HAP-1 (cell line): ENCODE measurements at regions not wholly inside any gene's neighbourhood (a gene's known extent, or its start where the extent isn't known, plus 50 kb on each side); places are given as distances from the start of the nearest gene placed in this dataset.
A peak's percentile ranks its signal among the peaks of the same experiment; 100 is the strongest.

Source experiments
- DNase-seq, 2 experiments: peaks; one replicate each; pipeline ENCODE4 v3.0.0-alpha.2; 2016 to 2020; ENCODE audit warnings: low spot score in 2 of 2
- H3K27me3 ChIP-seq: fragments of 250-450 bp; sonication (Bioruptor Pico); 2 replicates; pipeline ENCODE4 v1.5.1; 2020; ENCODE audit warnings: low read depth, mild to moderate bottlenecking, moderate library complexity
- H3K36me3 ChIP-seq: fragments of 250-450 bp; sonication (Bioruptor Pico); replicated peaks from 2 replicates; pipeline ENCODE4 v1.5.1; 2020; ENCODE audit warnings: mild to moderate bottlenecking
- H3K4me1 ChIP-seq: fragments of 250-450 bp; sonication (Bioruptor Pico); 2 replicates; pipeline ENCODE4 v1.5.1; 2020; ENCODE audit warnings: mild to moderate bottlenecking
- H3K4me3 ChIP-seq: fragments of 250-450 bp; sonication (Bioruptor Pico); 2 replicates; pipeline ENCODE4 v1.5.1; 2020; ENCODE audit warnings: mild to moderate bottlenecking, moderate library complexity
- H3K9me3 ChIP-seq: fragments of 250-450 bp; sonication (Bioruptor Pico); 2 replicates; pipeline ENCODE4 v1.5.1; 2020; ENCODE audit warnings: mild to moderate bottlenecking, moderate library complexity
- in situ Hi-C: fragments of 300-500 bp; cut with MboI; formaldehyde crosslinking; loops from 3 replicates; pipeline ENCODE4 v1.14.3; 2020; ENCODE audit warnings: low sequenced_read_pairs, inconsistent platforms, mixed read lengths

GRCh38 chr2:59458800-59459199 is 1094.7 kb downstream of the BCL11A start:
- no peak for DNase-seq
- Histone ChIP-seq H3K27me3 (no peaks in the 10 kb centered on the region), H3K9me3 (no peaks in the 10 kb centered on the region), H3K36me3 (no peaks in the 10 kb centered on the region), H3K4me3 (no peak overlapping the region), H3K4me1 (no peaks in the 10 kb centered on the region)
- in situ Hi-C loops: no loop called here

GRCh38 chr2:59456285-59456684 is 1097.2 kb downstream of the BCL11A start:
- no peaks in the 10 kb centered on the region for H3K27me3 ChIP-seq
- H3K4me1 ChIP-seq: no peaks in the 10 kb centered on the region
- in situ Hi-C loops: no loop called here
- no peak for DNase-seq
- no peaks in the 10 kb centered on the region for H3K9me3 ChIP-seq
- no peaks in the 10 kb centered on the region for H3K36me3 ChIP-seq
- H3K4me3 ChIP-seq: no peak overlapping the region

GRCh38 chr2:59449274-59449673 is 1104.2 kb downstream of the BCL11A start:
- in situ Hi-C loops: no loop called here
- no peak overlapping the region for H3K4me3 ChIP-seq
- no peaks in the 10 kb centered on the region for H3K27me3 ChIP-seq
- no peaks in the 10 kb centered on the region for H3K9me3 ChIP-seq
- H3K4me1 ChIP-seq: no peaks in the 10 kb centered on the region
- DNase-seq: no peak
- H3K36me3 ChIP-seq: no peaks in the 10 kb centered on the region

GRCh38 chr2:59440491-59440890 is 1113.0 kb downstream of the BCL11A start:
- Histone ChIP-seq H3K27me3 (no peaks in the 10 kb centered on the region), H3K4me3 (no peak overlapping the region), H3K36me3 (no peaks in the 10 kb centered on the region), H3K4me1 (no peaks in the 10 kb centered on the region), H3K9me3 (no peaks in the 10 kb centered on the region)
- in situ Hi-C loops: no loop called here
- DNase-seq: no peak

GRCh38 chr2:59435635-59436034 is 1117.8 kb downstream of the BCL11A start:
- no peak overlapping the region for H3K4me3 ChIP-seq
- in situ Hi-C loops: no loop called here
- no peaks in the 10 kb centered on the region for H3K27me3 ChIP-seq
- no peaks in the 10 kb centered on the region for H3K4me1 ChIP-seq
- H3K9me3 ChIP-seq: no peaks in the 10 kb centered on the region
- no peak for DNase-seq
- no peaks in the 10 kb centered on the region for H3K36me3 ChIP-seq

- no peaks in the 10 kb centered on the region for H3K4me1 ChIP-seq
- no peaks in the 10 kb centered on the region for H3K36me3 ChIP-seq
- no peaks in the 10 kb centered on the region for H3K27me3 ChIP-seq
- no peaks in the 10 kb centered on the region for H3K9me3 ChIP-seq
- H3K4me3 ChIP-seq: no peak overlapping the region
- in situ Hi-C loops: no loop called here
- no peak for DNase-seq
These were observed 1124.5 kb downstream of the BCL11A start for GRCh38 chr2:59428940-59429339.

- Histone ChIP-seq H3K27me3 (no peaks in the 10 kb centered on the region), H3K4me1 (no peaks in the 10 kb centered on the region), H3K9me3 (no peaks in the 10 kb centered on the region), H3K36me3 (no peaks in the 10 kb centered on the region), H3K4me3 (no peak overlapping the region)
- no peak for DNase-seq
- in situ Hi-C loops: no loop called here
These were observed 1125.5 kb downstream of the BCL11A start for GRCh38 chr2:59427980-59428379.

GRCh38 chr2:59425247-59425646 is 1128.2 kb downstream of the BCL11A start:
- no peak for DNase-seq
- in situ Hi-C loops: no loop called here
- no peaks in the 10 kb centered on the region for H3K27me3 ChIP-seq
- no peak overlapping the region for H3K4me3 ChIP-seq
- no peaks in the 10 kb centered on the region for H3K4me1 ChIP-seq
- no peaks in the 10 kb centered on the region for H3K9me3 ChIP-seq
- no peaks in the 10 kb centered on the region for H3K36me3 ChIP-seq

GRCh38 chr2:59413751-59414570 is 1139.5 kb downstream of the BCL11A start:
- Histone ChIP-seq H3K36me3 (no peaks in the 10 kb centered on the region), H3K4me1 (no peaks in the 10 kb centered on the region), H3K9me3 (no peaks in the 10 kb centered on the region), H3K4me3 (no peak overlapping the region), H3K27me3 (no peaks in the 10 kb centered on the region)
- DNase-seq: no peak
- in situ Hi-C loops: no loop called here

GRCh38 chr2:59399126-59399525 is 1154.3 kb downstream of the BCL11A start:
- Histone ChIP-seq H3K27me3 (no peaks in the 10 kb centered on the region), H3K9me3 (no peaks in the 10 kb centered on the region), H3K4me1 (no peaks in the 10 kb centered on the region), H3K4me3 (no peak overlapping the region), H3K36me3 (no peaks in the 10 kb centered on the region)
- no peak for DNase-seq
- in situ Hi-C loops: no loop called here

GRCh38 chr2:59398081-59398480 is 1155.4 kb downstream of the BCL11A start:
- no peaks in the 10 kb centered on the region for H3K4me1 ChIP-seq
- H3K9me3 ChIP-seq: no peaks in the 10 kb centered on the region
- no peaks in the 10 kb centered on the region for H3K27me3 ChIP-seq
- no peaks in the 10 kb centered on the region for H3K36me3 ChIP-seq
- in situ Hi-C loops: no loop called here
- DNase-seq: no peak
- H3K4me3 ChIP-seq: no peak overlapping the region

- Histone ChIP-seq H3K4me3 (no peak overlapping the region), H3K36me3 (no peaks in the 10 kb centered on the region), H3K4me1 (no peaks in the 10 kb centered on the region), H3K9me3 (no peaks in the 10 kb centered on the region), H3K27me3 (no peaks in the 10 kb centered on the region)
- in situ Hi-C loops: no loop called here
- no peak for DNase-seq
These were observed 1154.0 kb upstream of the FANCL start for GRCh38 chr2:59395119-59395518.

- Histone ChIP-seq H3K36me3 (no peaks in the 10 kb centered on the region), H3K4me3 (no peak overlapping the region), H3K27me3 (no peaks in the 10 kb centered on the region), H3K9me3 (no peaks in the 10 kb centered on the region), H3K4me1 (no peaks in the 10 kb centered on the region)
- in situ Hi-C loops: no loop called here
- DNase-seq: no peak
These were observed 1150.8 kb upstream of the FANCL start for GRCh38 chr2:59391896-59392295.

- Histone ChIP-seq H3K27me3 (no peaks in the 10 kb centered on the region), H3K4me3 (no peak overlapping the region), H3K36me3 (no peaks in the 10 kb centered on the region), H3K4me1 (no peaks in the 10 kb centered on the region), H3K9me3 (no peaks in the 10 kb centered on the region)
- in situ Hi-C loops: no loop called here
- no peak for DNase-seq
These were observed 1149.5 kb upstream of the FANCL start for GRCh38 chr2:59390581-59390980.

GRCh38 chr2:59389240-59389639 is 1148.1 kb upstream of the FANCL start:
- DNase-seq: peak in 1 of 2 experiments; percentile 12

More at GRCh38 chr2:59389240-59389639, 1148.1 kb upstream of the FANCL start:
- Histone ChIP-seq H3K36me3 (no peaks in the 10 kb centered on the region), H3K4me3 (no peak overlapping the region), H3K9me3 (no peaks in the 10 kb centered on the region), H3K27me3 (no peaks in the 10 kb centered on the region), H3K4me1 (no peaks in the 10 kb centered on the region)
- in situ Hi-C loops: no loop called here
